ENCODE measurements at regions not wholly inside any gene's neighbourhood (a gene's known extent, or its start where the extent isn't known, plus 50 kb on each side); places are given as distances from the start of the nearest gene placed in this dataset.

DNA sequence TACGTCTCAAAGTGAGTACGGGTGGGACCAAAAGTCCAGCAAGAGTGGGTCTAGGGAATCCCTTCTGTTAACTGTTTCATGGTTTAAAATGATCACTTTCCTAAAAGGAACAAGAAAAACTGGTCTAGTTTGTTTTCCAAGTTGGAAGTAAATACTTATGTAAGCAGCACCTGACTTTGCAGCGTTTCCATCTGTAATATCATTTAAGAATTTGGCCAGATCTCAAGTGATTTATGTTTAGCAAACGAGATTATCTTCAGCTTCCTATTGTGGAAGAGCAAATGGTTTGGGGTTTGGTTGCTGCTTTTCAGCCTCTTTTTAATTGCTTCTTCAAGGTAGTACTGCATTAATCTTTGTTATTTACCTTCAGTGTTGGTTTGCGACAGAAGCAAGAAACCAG, 50.4 kb downstream of the FHIP1A start:
- H3K27me3 ChIP-seq (ENCODE audit: low read depth), result no peaks in the 10 kb centered on the region
- intact Hi-C loops (cut with micrococcal nuclease), result no loop called here
- no peaks in the 10 kb centered on the region for H3K36me3 ChIP-seq
- H3K9me3 ChIP-seq (replicated peaks), result no peaks in the 10 kb centered on the region
- peaks cover 21% of the 10 kb centered on the region for H3K4me1 ChIP-seq
- DNase-seq, result no peak
- H3K4me3 ChIP-seq, result no peak overlapping the region
- TF ChIP-seq, protein P1, sequence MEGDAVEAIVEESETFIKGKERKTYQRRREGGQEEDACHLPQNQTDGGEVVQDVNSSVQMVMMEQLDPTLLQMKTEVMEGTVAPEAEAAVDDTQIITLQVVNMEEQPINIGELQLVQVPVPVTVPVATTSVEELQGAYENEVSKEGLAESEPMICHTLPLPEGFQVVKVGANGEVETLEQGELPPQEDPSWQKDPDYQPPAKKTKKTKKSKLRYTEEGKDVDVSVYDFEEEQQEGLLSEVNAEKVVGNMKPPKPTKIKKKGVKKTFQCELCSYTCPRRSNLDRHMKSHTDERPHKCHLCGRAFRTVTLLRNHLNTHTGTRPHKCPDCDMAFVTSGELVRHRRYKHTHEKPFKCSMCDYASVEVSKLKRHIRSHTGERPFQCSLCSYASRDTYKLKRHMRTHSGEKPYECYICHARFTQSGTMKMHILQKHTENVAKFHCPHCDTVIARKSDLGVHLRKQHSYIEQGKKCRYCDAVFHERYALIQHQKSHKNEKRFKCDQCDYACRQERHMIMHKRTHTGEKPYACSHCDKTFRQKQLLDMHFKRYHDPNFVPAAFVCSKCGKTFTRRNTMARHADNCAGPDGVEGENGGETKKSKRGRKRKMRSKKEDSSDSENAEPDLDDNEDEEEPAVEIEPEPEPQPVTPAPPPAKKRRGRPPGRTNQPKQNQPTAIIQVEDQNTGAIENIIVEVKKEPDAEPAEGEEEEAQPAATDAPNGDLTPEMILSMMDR (IDR thresholded peaks at IDR 0.05; ENCODE audit: borderline replicate concordance), result no peak
- H3K27ac ChIP-seq (replicated peaks), result no peak overlapping the region

DNA sequence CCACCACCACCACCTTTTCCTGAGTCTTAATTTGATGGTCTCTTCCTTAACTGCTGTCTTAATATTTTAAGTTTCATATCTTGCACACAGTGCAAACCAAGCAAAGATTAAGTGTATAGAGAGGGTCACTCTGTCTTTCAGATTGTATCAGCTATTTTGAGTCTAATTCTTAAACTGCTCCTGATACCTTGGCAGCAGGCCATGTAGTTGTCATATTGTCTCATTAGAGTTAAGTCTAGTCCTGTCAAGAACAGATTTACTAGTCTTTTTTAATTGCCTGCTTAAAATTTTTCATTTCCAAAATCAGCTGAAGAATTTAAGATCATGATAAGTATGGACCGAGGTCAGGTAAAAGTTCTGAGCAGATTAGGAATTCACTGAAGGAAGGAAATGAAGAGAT, 51.5 kb downstream of the FHIP1A start:
- no peaks in the 10 kb centered on the region for H3K27me3 ChIP-seq (ENCODE audit: low read depth)
- H3K36me3 ChIP-seq, result no peaks in the 10 kb centered on the region
- no peak overlapping the region for H3K4me3 ChIP-seq
- peaks cover 21% of the 10 kb centered on the region for H3K4me1 ChIP-seq
- no peaks in the 10 kb centered on the region for H3K9me3 ChIP-seq (replicated peaks)
- TF ChIP-seq, protein P1 (IDR thresholded peaks at IDR 0.05; ENCODE audit: borderline replicate concordance), result no peak
- intact Hi-C loops (cut with micrococcal nuclease), result no loop called here
- no peak overlapping the region for H3K27ac ChIP-seq (replicated peaks)
- DNase-seq, result no peak

DNA sequence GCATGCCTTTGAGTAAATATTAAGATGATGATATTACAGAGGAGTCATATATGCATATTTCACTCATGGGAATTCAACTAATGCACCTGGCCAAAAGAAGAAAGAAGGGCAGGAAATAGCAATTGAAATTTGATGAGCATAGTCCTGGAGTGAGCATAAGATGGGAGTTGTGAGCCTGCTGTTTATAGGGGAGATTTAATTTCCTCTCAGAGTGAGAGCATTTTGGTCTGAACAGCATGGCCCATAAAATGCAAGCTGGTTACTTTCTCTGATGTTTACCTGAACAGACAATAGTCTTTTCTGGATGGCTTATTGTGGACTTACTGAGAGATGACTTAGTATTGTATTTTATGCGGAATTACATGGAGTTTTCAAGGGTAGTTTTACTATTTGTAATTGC, 53.6 kb downstream of the FHIP1A start:
- intact Hi-C loops (cut with micrococcal nuclease), result no loop called here
- TF ChIP-seq, protein P1 (IDR thresholded peaks at IDR 0.05; ENCODE audit: borderline replicate concordance), result no peak
- no peak for DNase-seq
- Histone ChIP-seq H3K4me1 (peaks cover 21% of the 10 kb centered on the region), H3K9me3 (replicated peaks) (no peaks in the 10 kb centered on the region), H3K4me3 (no peak overlapping the region), H3K27ac (replicated peaks) (no peak overlapping the region), H3K27me3 (ENCODE audit: low read depth) (no peaks in the 10 kb centered on the region), H3K36me3 (no peaks in the 10 kb centered on the region)

DNA sequence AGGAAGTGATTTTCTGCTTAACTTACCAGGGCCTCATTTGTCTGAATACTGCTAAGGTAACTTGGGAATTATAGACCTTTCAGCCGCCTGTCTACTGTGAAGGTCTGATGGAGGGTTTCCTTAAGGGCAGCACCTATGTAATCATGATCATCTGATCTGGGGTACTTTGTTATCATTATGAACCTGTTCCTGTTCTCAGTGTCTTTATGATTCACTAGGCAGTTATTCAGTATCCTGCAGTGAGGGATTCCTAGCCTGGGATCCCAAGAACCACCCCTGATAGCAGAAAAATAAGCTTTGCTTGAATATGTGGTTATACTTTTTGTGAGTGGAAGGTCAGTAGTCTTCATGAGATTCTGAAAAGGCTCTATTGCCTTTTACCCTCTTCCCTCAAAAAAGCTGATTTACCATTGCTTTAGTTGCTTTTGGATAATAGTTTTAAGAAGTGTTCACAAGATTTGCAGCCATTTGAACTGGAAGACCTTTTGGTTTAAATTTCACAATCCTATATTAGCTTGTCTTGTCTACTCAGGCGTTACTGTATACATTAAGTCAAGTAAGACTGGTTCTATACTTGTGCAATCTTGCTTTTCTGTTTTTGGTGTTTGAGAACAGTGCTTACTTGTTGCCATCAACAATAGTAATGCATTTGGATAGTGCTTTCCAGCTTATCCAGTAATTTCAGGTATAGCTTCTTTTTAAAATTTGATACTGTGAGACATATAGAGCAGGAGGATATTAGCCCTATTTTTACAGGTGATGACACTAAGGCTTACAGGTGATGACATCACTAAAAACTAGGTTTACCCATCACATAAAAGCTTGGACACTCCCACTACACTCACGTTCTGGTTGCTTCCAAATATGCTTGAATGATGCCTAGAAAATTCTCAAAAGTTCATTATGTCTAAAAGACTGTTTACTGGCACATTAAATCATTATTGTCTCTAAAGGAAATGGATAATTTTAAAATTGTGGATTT, 60.0 kb downstream of the FHIP1A start:
- no peak overlapping the region for H3K4me3 ChIP-seq
- TF ChIP-seq, protein P1 (IDR thresholded peaks at IDR 0.05; ENCODE audit: borderline replicate concordance), result no peak
- intact Hi-C loops (cut with micrococcal nuclease), result no loop called here
- no peak overlapping the region for H3K27ac ChIP-seq (replicated peaks)
- no peak for DNase-seq
- no peaks in the 10 kb centered on the region for H3K36me3 ChIP-seq
- H3K9me3 ChIP-seq (replicated peaks), result no peaks in the 10 kb centered on the region
- H3K4me1 ChIP-seq, result peaks cover 6% of the 10 kb centered on the region
- no peaks in the 10 kb centered on the region for H3K27me3 ChIP-seq (ENCODE audit: low read depth)

DNA sequence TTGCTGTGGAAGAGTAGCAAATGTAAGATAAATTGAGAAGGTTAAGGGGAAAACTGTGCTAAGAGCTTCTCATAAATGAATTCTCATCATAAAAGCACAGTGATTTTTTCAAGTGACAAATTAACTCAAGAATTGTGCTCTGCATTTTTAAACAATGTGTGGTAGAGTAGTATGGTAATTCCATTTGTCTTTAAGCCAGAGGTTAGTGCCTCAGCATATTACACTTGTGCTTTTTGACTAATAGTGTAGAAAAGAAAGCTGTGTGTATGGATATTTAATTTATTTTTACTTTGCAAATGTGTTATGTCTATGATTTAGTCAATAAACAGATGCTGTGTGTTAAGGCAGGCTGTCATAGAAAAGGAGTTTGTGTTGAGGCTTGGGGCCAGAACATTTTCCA, 61.0 kb downstream of the FHIP1A start:
- TF ChIP-seq, protein P1 (IDR thresholded peaks at IDR 0.05; ENCODE audit: borderline replicate concordance), result no peak
- Histone ChIP-seq H3K4me1 (peaks cover 6% of the 10 kb centered on the region), H3K27me3 (ENCODE audit: low read depth) (no peaks in the 10 kb centered on the region), H3K36me3 (no peaks in the 10 kb centered on the region), H3K27ac (replicated peaks) (no peak overlapping the region), H3K9me3 (replicated peaks) (no peaks in the 10 kb centered on the region), H3K4me3 (no peak overlapping the region)
- intact Hi-C loops (cut with micrococcal nuclease), result no loop called here
- DNase-seq, result no peak
